ENCODE measurements at regions not wholly inside any gene's neighbourhood (a gene's known extent, or its start where the extent isn't known, plus 50 kb on each side); places are given as distances from the start of the nearest gene placed in this dataset.

DNA sequence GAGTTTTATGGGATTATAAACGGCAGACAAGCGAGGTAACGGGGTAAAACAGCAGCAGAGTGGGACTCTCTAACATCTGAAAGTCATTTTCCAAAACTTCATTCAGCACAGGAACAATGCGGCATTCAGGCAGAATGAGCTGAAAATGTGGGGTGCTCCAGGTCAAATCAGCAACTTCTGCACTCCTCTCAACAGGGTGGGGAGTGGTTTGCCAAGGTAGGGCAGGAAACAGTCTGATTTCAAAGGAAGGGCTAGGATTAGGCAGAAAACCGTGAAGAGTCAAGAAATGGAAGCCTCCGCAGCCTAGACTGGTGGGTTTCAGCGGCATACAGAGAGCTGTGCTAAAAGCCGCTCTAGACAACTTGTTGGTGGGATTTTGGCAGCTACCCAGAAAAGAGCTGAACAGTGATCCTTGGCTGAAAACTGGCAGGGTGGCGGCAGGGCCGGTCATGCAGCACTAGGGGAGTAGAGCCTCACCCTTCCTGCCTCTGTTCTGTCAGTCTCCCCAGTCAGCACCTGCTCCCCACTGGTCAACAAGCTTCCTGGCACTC lies 154.2 kb upstream of the KLF12 start:
- 34% methylated on average over 10 of the region's 10 CpGs for WGBS
- no peaks in the 10 kb centered on the region for H3K36me3 ChIP-seq
- H3K9me3 ChIP-seq: no peaks in the 10 kb centered on the region
- peaks cover 19 to 47% (median 43%) of the 10 kb centered on the region in 4 donors for H3K4me1 ChIP-seq
- no peak for DNase-seq (ENCODE audit: extremely low spot score)
- H3K4me3 ChIP-seq: peak overlapping the region; percentile 17 to 36 (median 28)
- intact Hi-C loops (cut with DNase I): loop anchor here (5.0 to 10.0 kb wide), 3 partner anchors 151 to 536 kb away; no protein-coding TSS in a partner anchor
- H3K27ac ChIP-seq (replicated peaks in 1 of 4): peak overlapping the region in 3 of 4 donors; percentile 8 to 32 (median 21)
- TF ChIP-seq EP300 (IDR thresholded peaks at IDR 0.05) (no peak), POLR2AphosphoS5 (IDR thresholded peaks at IDR 0.05) (no peak), POLR2A (IDR thresholded peaks at IDR 0.05; ENCODE audit: low read depth) (no peak)
- TF ChIP-seq, protein P1, sequence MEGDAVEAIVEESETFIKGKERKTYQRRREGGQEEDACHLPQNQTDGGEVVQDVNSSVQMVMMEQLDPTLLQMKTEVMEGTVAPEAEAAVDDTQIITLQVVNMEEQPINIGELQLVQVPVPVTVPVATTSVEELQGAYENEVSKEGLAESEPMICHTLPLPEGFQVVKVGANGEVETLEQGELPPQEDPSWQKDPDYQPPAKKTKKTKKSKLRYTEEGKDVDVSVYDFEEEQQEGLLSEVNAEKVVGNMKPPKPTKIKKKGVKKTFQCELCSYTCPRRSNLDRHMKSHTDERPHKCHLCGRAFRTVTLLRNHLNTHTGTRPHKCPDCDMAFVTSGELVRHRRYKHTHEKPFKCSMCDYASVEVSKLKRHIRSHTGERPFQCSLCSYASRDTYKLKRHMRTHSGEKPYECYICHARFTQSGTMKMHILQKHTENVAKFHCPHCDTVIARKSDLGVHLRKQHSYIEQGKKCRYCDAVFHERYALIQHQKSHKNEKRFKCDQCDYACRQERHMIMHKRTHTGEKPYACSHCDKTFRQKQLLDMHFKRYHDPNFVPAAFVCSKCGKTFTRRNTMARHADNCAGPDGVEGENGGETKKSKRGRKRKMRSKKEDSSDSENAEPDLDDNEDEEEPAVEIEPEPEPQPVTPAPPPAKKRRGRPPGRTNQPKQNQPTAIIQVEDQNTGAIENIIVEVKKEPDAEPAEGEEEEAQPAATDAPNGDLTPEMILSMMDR (IDR thresholded peaks at IDR 0.05): no peak
- no peaks in the 10 kb centered on the region for H3K27me3 ChIP-seq

DNA sequence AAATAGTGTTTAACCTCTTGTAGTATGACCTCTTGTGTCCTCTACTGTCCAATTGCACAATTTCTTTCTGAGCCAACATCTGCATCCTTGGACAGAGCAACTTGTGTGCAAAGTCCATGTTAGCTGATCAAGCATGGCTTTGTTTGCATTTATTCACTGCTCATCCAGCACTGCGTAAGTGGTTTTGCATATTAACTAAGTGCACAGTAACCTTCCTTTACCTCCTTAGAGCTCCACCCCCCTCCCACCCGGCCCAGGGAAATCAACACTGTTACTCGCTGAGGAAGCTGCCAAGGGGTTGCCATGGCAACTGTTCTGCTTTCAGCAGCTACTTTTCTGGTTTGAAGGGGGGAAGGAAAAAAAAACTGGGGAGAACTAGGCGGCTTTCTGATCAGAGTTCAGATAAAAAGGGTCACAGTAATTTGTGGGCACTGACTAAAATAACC lies 153.5 kb upstream of the KLF12 start:
- Histone ChIP-seq H3K4me3 (peak overlapping the region in 2 of 4 donors; percentile 22 to 36), H3K27ac (replicated peaks in 1 of 4) (peak overlapping the region in 2 of 4 donors; percentile 8 to 32), H3K27me3 (no peaks in the 10 kb centered on the region), H3K9me3 (no peaks in the 10 kb centered on the region), H3K36me3 (no peaks in the 10 kb centered on the region), H3K4me1 (peaks cover 19 to 47% (median 42%) of the 10 kb centered on the region in 4 donors)
- 8% methylated on average over 4 of the region's 4 CpGs for WGBS
- no peak for TF ChIP-seq EP300 (IDR thresholded peaks at IDR 0.05)
- TF ChIP-seq POLR2AphosphoS5 (IDR thresholded peaks at IDR 0.05): no peak
- TF ChIP-seq POLR2A (IDR thresholded peaks at IDR 0.05; ENCODE audit: low read depth): no peak
- TF ChIP-seq, protein P1 (IDR thresholded peaks at IDR 0.05): no peak
- no peak for DNase-seq (ENCODE audit: extremely low spot score)
- intact Hi-C loops (cut with DNase I): loop anchor here (5.0 to 10.0 kb wide), 3 partner anchors 150 to 535 kb away; no protein-coding TSS in a partner anchor

DNA sequence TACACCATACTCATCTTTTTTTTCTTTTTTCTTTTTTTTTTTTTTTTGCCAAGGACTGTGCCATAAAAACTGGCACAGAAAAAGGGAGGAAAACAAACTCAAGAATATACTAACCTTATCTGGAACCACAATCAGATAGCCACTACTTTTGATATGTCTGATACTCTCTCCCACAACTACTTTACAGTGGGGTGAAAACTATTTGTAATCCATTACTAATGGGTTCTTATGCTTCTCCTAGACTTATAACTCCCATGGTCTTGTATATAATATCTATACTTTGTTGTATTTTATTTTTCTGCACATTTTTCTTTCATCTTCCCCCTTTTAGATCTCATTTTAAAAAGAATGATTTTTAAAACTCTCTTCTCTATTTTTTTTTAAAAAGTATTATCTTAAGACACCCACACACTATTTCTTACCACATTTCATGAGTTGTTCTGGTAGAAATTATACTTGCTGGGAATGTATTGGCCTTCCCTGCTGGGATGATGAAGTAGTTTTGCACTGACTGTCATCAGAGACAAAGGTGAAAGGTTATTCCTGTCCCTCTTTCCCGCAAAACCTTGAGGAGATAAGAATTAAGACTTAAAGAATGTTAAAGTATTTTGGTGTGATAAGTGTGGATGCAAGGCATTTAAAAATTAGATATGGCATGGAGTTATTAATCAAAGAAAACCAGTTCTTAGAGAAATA lies 146.7 kb upstream of the KLF12 start:
- intact Hi-C loops (cut with DNase I): loop anchor here (10.0 kb wide), 1 partner anchor 446 kb away; no protein-coding TSS in a partner anchor
- TF ChIP-seq, protein P1 (IDR thresholded peaks at IDR 0.05): no peak
- no peaks in the 10 kb centered on the region for H3K36me3 ChIP-seq
- H3K4me3 ChIP-seq: no peak overlapping the region
- no peaks in the 10 kb centered on the region for H3K27me3 ChIP-seq
- WGBS: 95% methylated on average over 1 of the region's 1 CpG
- no peak for DNase-seq (ENCODE audit: extremely low spot score)
- no peaks in the 10 kb centered on the region for H3K9me3 ChIP-seq
- H3K27ac ChIP-seq (replicated peaks in 1 of 4): no peak overlapping the region
- H3K4me1 ChIP-seq: no peaks in the 10 kb centered on the region

DNA sequence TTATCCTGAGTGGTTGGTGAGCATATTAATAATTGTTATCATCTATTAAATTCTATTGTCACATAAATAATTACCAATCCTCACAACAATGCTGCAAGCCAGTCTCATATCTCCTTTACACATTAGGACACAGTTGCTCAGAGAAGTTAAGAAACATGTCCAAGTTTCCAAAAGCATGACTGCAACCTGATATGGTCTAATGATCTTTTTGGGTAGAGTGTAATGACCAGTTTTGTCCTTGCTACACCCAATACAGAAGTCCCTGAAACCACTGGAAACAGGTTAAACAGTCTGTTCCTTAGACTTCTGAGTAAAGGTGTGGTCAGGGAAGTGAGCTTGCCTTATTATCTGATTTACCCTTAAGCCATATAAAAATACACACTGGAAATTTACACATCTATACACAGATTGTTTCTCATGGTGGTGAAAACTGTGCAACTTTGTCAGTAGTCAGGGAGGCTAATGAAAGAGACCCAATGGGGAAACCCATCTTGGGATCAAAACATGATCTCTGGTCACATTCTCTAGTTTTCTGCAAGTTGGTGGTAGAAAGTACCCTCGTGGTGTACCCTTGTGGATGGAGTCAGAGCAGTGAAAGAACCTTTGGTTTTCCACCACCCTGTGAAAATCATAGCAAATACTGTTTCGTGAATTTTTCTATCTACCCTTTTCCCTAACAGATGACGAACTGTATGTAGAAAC lies 146.0 kb upstream of the KLF12 start:
- DNase-seq (ENCODE audit: extremely low spot score): no peak
- Histone ChIP-seq H3K4me3 (no peak overlapping the region), H3K27ac (replicated peaks in 1 of 4) (no peak overlapping the region), H3K27me3 (no peaks in the 10 kb centered on the region), H3K36me3 (no peaks in the 10 kb centered on the region), H3K9me3 (no peaks in the 10 kb centered on the region), H3K4me1 (no peaks in the 10 kb centered on the region)
- WGBS: 91% methylated on average over 3 of the region's 3 CpGs
- TF ChIP-seq EP300 (IDR thresholded peaks at IDR 0.05) (no peak), POLR2AphosphoS5 (IDR thresholded peaks at IDR 0.05) (no peak), POLR2A (IDR thresholded peaks at IDR 0.05; ENCODE audit: low read depth) (no peak)
- TF ChIP-seq, protein P1 (IDR thresholded peaks at IDR 0.05): no peak
- intact Hi-C loops (cut with DNase I): loop anchor here (10.0 kb wide), 1 partner anchor 445 kb away; no protein-coding TSS in a partner anchor
